ENCODE measurements at regions not wholly inside any gene's neighbourhood (a gene's known extent, or its start where the extent isn't known, plus 50 kb on each side); places are given as distances from the start of the nearest gene placed in this dataset.
"Not testable (repeated sequence)": the region's sequence is repeated elsewhere in the genome, so short reads cannot be mapped to it uniquely, and the experiment has no call there.

- DNase-seq: no peak
Measured at GRCh38 chr5:91283326-91283725, 99.8 kb downstream of the ARRDC3 start.

GRCh38 chr5:91282210-91282609 lies 100.9 kb downstream of the ARRDC3 start:
- DNase-seq: no peak

GRCh38 chr5:91281401-91281800 lies 101.7 kb downstream of the ARRDC3 start:
- no peak for DNase-seq

GRCh38 chr5:91280362-91281269 lies 102.5 kb downstream of the ARRDC3 start:
- peak; percentile 88 for DNase-seq

- DNase-seq: no peak
Measured at GRCh38 chr5:91277840-91278239, 105.3 kb downstream of the ARRDC3 start.

GRCh38 chr5:91277093-91277626 lies 106.0 kb downstream of the ARRDC3 start:
- DNase-seq: no peak

GRCh38 chr5:91272858-91273257 lies 110.3 kb downstream of the ARRDC3 start:
- DNase-seq: no peak

GRCh38 chr5:91271999-91272398 lies 111.1 kb downstream of the ARRDC3 start:
- DNase-seq: no peak

- DNase-seq: no peak
Measured at GRCh38 chr5:91269198-91269597, 113.9 kb downstream of the ARRDC3 start.

- DNase-seq: peak; percentile 35
Measured at GRCh38 chr5:91266184-91266705, 116.9 kb downstream of the ARRDC3 start.

GRCh38 chr5:91264311-91265051 lies 118.6 kb downstream of the ARRDC3 start:
- DNase-seq: no peak

GRCh38 chr5:91263898-91264297 lies 119.2 kb downstream of the ARRDC3 start:
- DNase-seq: no peak

- no peak for DNase-seq
Measured at GRCh38 chr5:91257301-91257700, 125.8 kb downstream of the ARRDC3 start.

- no peak for DNase-seq
Measured at GRCh38 chr5:91256142-91256524, 127.0 kb downstream of the ARRDC3 start.

- peak; percentile 13 for DNase-seq
Measured at GRCh38 chr5:91255396-91256141, 127.5 kb downstream of the ARRDC3 start.

- DNase-seq: no peak
Measured at GRCh38 chr5:91252916-91253315, 130.2 kb downstream of the ARRDC3 start.

- DNase-seq: no peak
Measured at GRCh38 chr5:91245871-91246270, 137.2 kb downstream of the ARRDC3 start.

- no peak for DNase-seq
Measured at GRCh38 chr5:91245074-91245452, 138.1 kb downstream of the ARRDC3 start.

- no peak for DNase-seq
Measured at GRCh38 chr5:91244380-91245073, 138.6 kb downstream of the ARRDC3 start.

- DNase-seq: no peak
Measured at GRCh38 chr5:91243852-91244251, 139.3 kb downstream of the ARRDC3 start.

GRCh38 chr5:91243286-91243685 lies 139.8 kb downstream of the ARRDC3 start:
- DNase-seq: no peak

GRCh38 chr5:91241460-91241859 lies 141.7 kb downstream of the ARRDC3 start:
- not testable (repeated sequence) for DNase-seq

Data from hematopoietic multipotent progenitor cell treated with erythropoietin and hydrocortisone succinate and interleukin-3 and kit ligand, for 6 days (in vitro differentiated cells).